ENCODE measurements at regions not wholly inside any gene's neighbourhood (a gene's known extent, or its start where the extent isn't known, plus 50 kb on each side); places are given as distances from the start of the nearest gene placed in this dataset.
A peak's percentile ranks its signal among the peaks of the same experiment; 100 is the strongest.

GRCh38 chr7:3152714-3153113 lies 109.0 kb upstream of the CARD11 start:
- DNase-seq, result no peak
- Histone ChIP-seq H3K27me3 (no peaks in the 10 kb centered on the region), H3K4me3 (no peak overlapping the region), H3K4me1 (no peaks in the 10 kb centered on the region), H3K36me3 (ENCODE audit: low read depth, missing control alignments) (no peaks in the 10 kb centered on the region), H3K9me3 (no peaks in the 10 kb centered on the region), H3K27ac (no peak overlapping the region)
- no peak for TF ChIP-seq CTCF (IDR thresholded peaks at IDR 0.05)
- no peak for TF ChIP-seq POLR2A (IDR thresholded peaks at IDR 0.05)
- intact Hi-C loops (cut with DNase I; ENCODE audit: low total_unique reads), result no loop called here
- WGBS, 2 donors, result 84 to 92% methylated on average over 7 of the region's 7 CpGs

DNA sequence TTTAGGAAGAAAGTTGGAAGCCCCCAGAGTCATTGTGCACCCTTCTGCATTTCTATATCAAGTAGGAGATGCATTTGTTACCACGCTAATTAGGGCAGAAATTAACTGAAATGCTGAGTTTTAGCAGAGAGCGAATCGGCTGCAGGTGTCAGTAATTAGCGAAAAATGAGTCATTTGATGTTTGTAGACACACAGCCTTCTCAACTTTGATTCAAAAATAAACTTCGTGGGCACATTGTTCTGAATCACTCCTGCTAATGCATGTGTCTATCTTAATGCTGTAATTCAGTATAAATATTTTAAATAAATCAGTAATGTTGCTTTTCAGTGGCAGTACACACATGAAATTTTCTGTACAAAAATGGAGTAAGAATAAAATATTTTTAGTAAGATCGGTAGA lies 109.5 kb upstream of the CARD11 start:
- no peak for TF ChIP-seq POLR2A (IDR thresholded peaks at IDR 0.05)
- no peak for TF ChIP-seq CTCF (IDR thresholded peaks at IDR 0.05)
- H3K36me3 ChIP-seq (ENCODE audit: low read depth, missing control alignments), result no peaks in the 10 kb centered on the region
- DNase-seq, result no peak
- no peaks in the 10 kb centered on the region for H3K9me3 ChIP-seq
- WGBS, 2 donors, result 75 to 85% methylated on average over 6 of the region's 6 CpGs
- no peaks in the 10 kb centered on the region for H3K27me3 ChIP-seq
- no peaks in the 10 kb centered on the region for H3K4me1 ChIP-seq
- no peak overlapping the region for H3K27ac ChIP-seq
- intact Hi-C loops (cut with DNase I; ENCODE audit: low total_unique reads), result no loop called here
- H3K4me3 ChIP-seq, result no peak overlapping the region

- H3K27me3 ChIP-seq, result no peaks in the 10 kb centered on the region
- TF ChIP-seq CTCF (IDR thresholded peaks at IDR 0.05), result no peak
- TF ChIP-seq POLR2A (IDR thresholded peaks at IDR 0.05), result no peak
- no peak for DNase-seq
- no peaks in the 10 kb centered on the region for H3K36me3 ChIP-seq (ENCODE audit: low read depth, missing control alignments)
- no peaks in the 10 kb centered on the region for H3K9me3 ChIP-seq
- H3K4me3 ChIP-seq, result no peak overlapping the region
- 91 to 93% methylated on average over 4 to 5 of the region's 5 CpGs for WGBS, 2 donors
- intact Hi-C loops (cut with DNase I; ENCODE audit: low total_unique reads), result no loop called here
- no peak overlapping the region for H3K27ac ChIP-seq
- no peaks in the 10 kb centered on the region for H3K4me1 ChIP-seq
These were observed 110.7 kb upstream of the CARD11 start for GRCh38 chr7:3154317-3154716.

GRCh38 chr7:3154881-3155494 lies 111.3 kb upstream of the CARD11 start:
- H3K9me3 ChIP-seq, result no peaks in the 10 kb centered on the region
- no peaks in the 10 kb centered on the region for H3K36me3 ChIP-seq (ENCODE audit: low read depth, missing control alignments)
- intact Hi-C loops (cut with DNase I; ENCODE audit: low total_unique reads), result no loop called here
- 69 to 86% methylated on average over 7 of the region's 7 CpGs for WGBS, 2 donors
- TF ChIP-seq CTCF (IDR thresholded peaks at IDR 0.05), result peak; percentile 39 to 67 (median 65)
- no peak for TF ChIP-seq POLR2A (IDR thresholded peaks at IDR 0.05)
- H3K4me1 ChIP-seq, result no peaks in the 10 kb centered on the region
- H3K27me3 ChIP-seq, result no peaks in the 10 kb centered on the region
- H3K4me3 ChIP-seq, result no peak overlapping the region
- peak; percentile 53 for DNase-seq
- H3K27ac ChIP-seq, result no peak overlapping the region

DNA sequence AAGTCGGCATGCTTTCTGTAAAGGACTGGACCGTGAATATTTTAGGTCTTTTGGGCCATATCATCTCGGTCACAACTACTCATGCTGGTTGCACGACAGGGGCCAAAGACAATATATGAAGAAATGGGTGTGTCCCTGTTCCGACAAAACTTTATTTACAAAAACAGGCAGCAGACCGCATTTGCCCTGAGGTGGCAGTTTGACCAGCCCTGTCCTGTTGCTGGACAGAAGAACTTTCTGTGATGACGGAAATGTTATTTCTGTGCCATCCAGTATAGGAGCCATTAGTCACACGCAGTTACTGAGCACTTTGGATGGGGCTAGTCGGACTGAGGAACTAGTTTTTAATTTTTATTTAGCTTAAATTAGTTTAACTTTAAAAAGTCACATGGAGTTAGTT lies 112.8 kb upstream of the CARD11 start:
- no peak for DNase-seq
- 86 to 89% methylated on average over 9 of the region's 9 CpGs for WGBS, 2 donors
- Histone ChIP-seq H3K4me1 (no peaks in the 10 kb centered on the region), H3K4me3 (no peak overlapping the region), H3K27me3 (no peaks in the 10 kb centered on the region), H3K9me3 (no peaks in the 10 kb centered on the region), H3K27ac (no peak overlapping the region), H3K36me3 (ENCODE audit: low read depth, missing control alignments) (no peaks in the 10 kb centered on the region)
- no peak for TF ChIP-seq POLR2A (IDR thresholded peaks at IDR 0.05)
- TF ChIP-seq CTCF (IDR thresholded peaks at IDR 0.05), result no peak
- intact Hi-C loops (cut with DNase I; ENCODE audit: low total_unique reads), result no loop called here
